Erythroblast (primary cell): ENCODE measurements at regions not wholly inside any gene's neighbourhood (a gene's known extent, or its start where the extent isn't known, plus 50 kb on each side); places are given as distances from the start of the nearest gene placed in this dataset.

Experiments used
- GATA1 ChIP-seq: IDR thresholded peaks from 2 replicates; pipeline ENCODE4 v1.6.1; 2011; ENCODE audit warnings: low read depth, mild to moderate bottlenecking, control low read depth, low read length, moderate library complexity
- POLR2A ChIP-seq: IDR thresholded peaks from 2 replicates; pipeline ENCODE4 v1.6.1; 2011; ENCODE audit warnings: mild to moderate bottlenecking, low read length

GRCh38 chr16:9185381-9185780 is 93.9 kb downstream of the HAPSTR1 start:
- no peak for TF ChIP-seq POLR2A
- TF ChIP-seq GATA1, result no peak
